DOHH2 (cell line): ENCODE measurements at regions not wholly inside any gene's neighbourhood (a gene's known extent, or its start where the extent isn't known, plus 50 kb on each side); places are given as distances from the start of the nearest gene placed in this dataset.

Experiments
- H3F3A ChIP-seq: fragments of 200-600 bp; sonication (generic), shearing (Covaris generic); 2 replicates; pipeline ENCODE4 v1.6.0; 2016; ENCODE audit warnings: antibody characterized with exemption, mild to moderate bottlenecking; ENCODE audit not compliant: control insufficient read depth, insufficient read depth
- H3K27ac ChIP-seq: fragments of 200-600 bp; sonication (generic); 2 replicates; pipeline ENCODE4 v1.5.1; 2014; ENCODE audit warnings: low read depth, mild to moderate bottlenecking, low read length, moderate library complexity
- H3K27me3 ChIP-seq: fragments of 200-600 bp; sonication (generic); 2 replicates; pipeline ENCODE4 v1.6.1; 2014; ENCODE audit warnings: mild to moderate bottlenecking, low read length, mixed read lengths; ENCODE audit not compliant: control insufficient read depth
- H3K36me3 ChIP-seq: fragments of 200-600 bp; sonication (generic); 2 replicates; pipeline ENCODE4 v1.6.1; 2014; ENCODE audit warnings: mild to moderate bottlenecking, low read length, moderate library complexity, mixed read lengths; ENCODE audit not compliant: control insufficient read depth
- H3K4me1 ChIP-seq: fragments of 200-600 bp; sonication (generic); 2 replicates; pipeline ENCODE4 v1.6.1; 2014; ENCODE audit warnings: mild to moderate bottlenecking, low read length, mixed read lengths; ENCODE audit not compliant: control insufficient read depth
- H3K4me2 ChIP-seq: fragments of 200-600 bp; sonication (generic); 2 replicates; pipeline ENCODE4 v1.6.0; 2014; ENCODE audit warnings: mild to moderate bottlenecking, low read length, moderate library complexity
- H3K4me3 ChIP-seq: fragments of 200-600 bp; sonication (generic); 2 replicates; pipeline ENCODE4 v1.5.1; 2014; ENCODE audit warnings: mild to moderate bottlenecking, low read length, mixed read lengths
- H3K79me2 ChIP-seq: fragments of 200-600 bp; sonication (generic); 2 replicates; pipeline ENCODE4 v1.6.1; 2014; ENCODE audit warnings: mild to moderate bottlenecking, low read length, mixed read lengths; ENCODE audit not compliant: control insufficient read depth
- H3K9me2 ChIP-seq: fragments of 200-600 bp; sonication (generic); replicated peaks from 2 replicates; pipeline ENCODE4 v1.6.1; 2014; ENCODE audit warnings: mild to moderate bottlenecking, low read length, mixed read lengths; ENCODE audit not compliant: control insufficient read depth
- H3K9me3 ChIP-seq: fragments of 200-600 bp; sonication (generic); 2 replicates; pipeline ENCODE4 v1.6.1; 2014; ENCODE audit warnings: antibody characterized with exemption, low read length, mixed read lengths; ENCODE audit not compliant: control insufficient read depth, insufficient read depth
- H4K20me1 ChIP-seq: fragments of 200-600 bp; sonication (generic); 2 replicates; pipeline ENCODE4 v1.6.0; 2014; ENCODE audit warnings: low read depth, mild to moderate bottlenecking, antibody characterized with exemption, low read length, moderate library complexity; ENCODE audit not compliant: control insufficient read depth, insufficient read depth
- CTCF ChIP-seq: fragments of 200-600 bp; sonication (generic); IDR thresholded peaks from one replicate; pipeline ENCODE4 v1.5.1; 2014; ENCODE audit warnings: antibody characterized with exemption, mild to moderate bottlenecking, low read depth, low read length; ENCODE audit not compliant: poor library complexity, severe bottlenecking
- EZH2phosphoT487 ChIP-seq: fragments of 200-600 bp; sonication (generic); IDR thresholded peaks from 2 replicates; pipeline ENCODE4 v1.6.1; 2017; ENCODE audit warnings: borderline replicate concordance, mild to moderate bottlenecking, antibody characterized with exemption, low read length, moderate library complexity, mixed read lengths

GRCh38 chr17:55911186-55911585 lies 160.3 kb downstream of the PCTP start:
- no peak overlapping the region for H3K4me2 ChIP-seq
- H3K27me3 ChIP-seq = 0 out of 2 replicates have a peak, but pooled peaks cover 3% of the 10 kb centered on the region
- TF ChIP-seq CTCF (no peak), EZH2phosphoT487 (no peak)
- no peak overlapping the region for H3K27ac ChIP-seq
- H3K36me3 ChIP-seq = no peaks in the 10 kb centered on the region
- no peak overlapping the region for H3K4me3 ChIP-seq
- no peaks in the 10 kb centered on the region for H4K20me1 ChIP-seq
- H3K9me2 ChIP-seq = no peaks in the 10 kb centered on the region
- H3K9me3 ChIP-seq = no peaks in the 10 kb centered on the region
- H3K79me2 ChIP-seq = no peaks in the 10 kb centered on the region
- H3F3A ChIP-seq = no peaks in the 10 kb centered on the region
- no peaks in the 10 kb centered on the region for H3K4me1 ChIP-seq

GRCh38 chr17:55925440-55925839 lies 174.6 kb downstream of the PCTP start:
- H3K27ac ChIP-seq = no peak overlapping the region
- H3F3A ChIP-seq = no peaks in the 10 kb centered on the region
- H3K9me2 ChIP-seq = no peaks in the 10 kb centered on the region
- no peak overlapping the region for H3K4me3 ChIP-seq
- no peaks in the 10 kb centered on the region for H3K27me3 ChIP-seq
- no peaks in the 10 kb centered on the region for H3K4me1 ChIP-seq
- no peaks in the 10 kb centered on the region for H3K9me3 ChIP-seq
- TF ChIP-seq CTCF (no peak), EZH2phosphoT487 (no peak)
- H4K20me1 ChIP-seq = no peaks in the 10 kb centered on the region
- H3K79me2 ChIP-seq = no peaks in the 10 kb centered on the region
- no peaks in the 10 kb centered on the region for H3K36me3 ChIP-seq
- no peak overlapping the region for H3K4me2 ChIP-seq

GRCh38 chr17:55926276-55926990 lies 175.6 kb downstream of the PCTP start:
- TF ChIP-seq CTCF (no peak), EZH2phosphoT487 (no peak)
- Histone ChIP-seq H3K79me2 (no peaks in the 10 kb centered on the region), H4K20me1 (no peaks in the 10 kb centered on the region), H3K4me2 (no peak overlapping the region), H3K27me3 (no peaks in the 10 kb centered on the region), H3K4me3 (no peak overlapping the region), H3F3A (no peaks in the 10 kb centered on the region), H3K9me2 (no peaks in the 10 kb centered on the region), H3K36me3 (no peaks in the 10 kb centered on the region), H3K27ac (no peak overlapping the region), H3K4me1 (no peaks in the 10 kb centered on the region), H3K9me3 (no peaks in the 10 kb centered on the region)
